BLaER1 treated with 17β-estradiol and CSF1 and Interleukin-3, amounts not matched to agents 10 nM and 100 nM (cell line): ENCODE measurements at regions not wholly inside any gene's neighbourhood (a gene's known extent, or its start where the extent isn't known, plus 50 kb on each side); places are given as distances from the start of the nearest gene placed in this dataset.

Source experiments
- H3K27ac ChIP-seq, 11 experiments: shearing (Covaris generic); formaldehyde crosslinking; 2 replicates each; pipeline ENCODE4 v1.8.1; 2022
- H3K27me3 ChIP-seq, 11 experiments: shearing (Covaris generic); formaldehyde crosslinking; 2 replicates each; pipeline ENCODE4 v1.8.1; 2022
- H3K36me3 ChIP-seq, 11 experiments: shearing (Covaris generic); formaldehyde crosslinking; 2 replicates each; pipeline ENCODE4 v1.8.1; 2022
- H3K4me1 ChIP-seq, 10 experiments: shearing (Covaris generic); formaldehyde crosslinking; 2 replicates each; pipeline ENCODE4 v1.8.1; 2022
- H3K4me2 ChIP-seq, 11 experiments: shearing (Covaris generic); formaldehyde crosslinking; 2 replicates each; pipeline ENCODE4 v1.8.1; 2022
- H3K4me3 ChIP-seq, 10 experiments: shearing (Covaris generic); formaldehyde crosslinking; 2 replicates each; pipeline ENCODE4 v1.8.1; 2022
- H3K9ac ChIP-seq, 11 experiments: shearing (Covaris generic); formaldehyde crosslinking; 2 replicates each; pipeline ENCODE4 v1.8.1; 2022
- H3K9me3 ChIP-seq, 11 experiments: shearing (Covaris generic); formaldehyde crosslinking; replicated peaks in 1 of 11; 2 replicates each; pipeline ENCODE4 v1.8.1; 2022
- H4K20me1 ChIP-seq, 11 experiments: shearing (Covaris generic); formaldehyde crosslinking; 2 replicates each; pipeline ENCODE4 v1.8.1; 2022
- Cebpa-rat ChIP-seq, 11 experiments: shearing (Covaris generic); IDR thresholded peaks; 2 replicates each; pipeline ENCODE4 v1.8.1; 2022

DNA sequence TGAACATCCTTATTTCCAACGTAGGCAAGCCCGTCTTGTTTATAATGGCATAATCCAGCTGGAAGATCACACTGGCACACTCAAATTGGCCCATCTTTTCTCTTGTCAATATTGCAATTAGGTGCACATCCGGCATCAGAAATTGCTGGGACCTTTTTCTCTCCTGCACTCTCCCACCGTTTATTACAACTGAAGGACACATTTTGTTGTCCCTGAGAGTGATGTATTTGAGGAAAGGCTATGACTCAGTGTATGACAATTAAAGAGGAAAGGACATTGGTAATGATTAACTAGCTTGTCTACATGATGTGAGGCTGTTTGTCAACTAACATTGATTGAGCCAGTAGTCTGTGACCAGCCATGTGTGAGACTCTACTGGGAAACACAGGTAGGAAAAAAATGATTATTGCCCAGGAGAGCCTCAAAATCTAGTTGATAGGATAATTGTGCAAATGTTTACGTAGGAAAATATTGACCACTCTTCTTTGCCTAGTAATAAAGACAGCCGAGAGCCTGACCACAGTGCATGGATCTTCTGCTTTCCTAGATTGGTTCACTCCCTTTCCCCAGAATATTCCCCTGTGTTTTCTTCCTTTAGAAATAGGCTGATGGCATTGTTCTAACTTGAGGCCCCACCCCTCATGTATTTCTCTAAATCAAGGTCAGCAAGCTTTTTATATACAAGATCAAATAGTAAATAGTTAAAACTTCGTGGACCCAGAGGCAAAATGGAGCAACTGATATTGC is 230.0 kb upstream of the BTBD3 start:
- H3K36me3 ChIP-seq, result no peaks in the 10 kb centered on the region
- H3K9ac ChIP-seq, result no peak overlapping the region
- no peaks in the 10 kb centered on the region for H3K27me3 ChIP-seq
- TF ChIP-seq Cebpa-rat (IDR thresholded peaks at IDR 0.05), result no peak
- peaks cover 0 to 6% (median 3%) of the 10 kb centered on the region in 10 experiments; a peak in 9 of 20 replicates for H3K4me1 ChIP-seq
- no peak overlapping the region for H3K4me3 ChIP-seq
- no peak overlapping the region for H3K4me2 ChIP-seq
- H4K20me1 ChIP-seq, result no peaks in the 10 kb centered on the region
- no peak overlapping the region for H3K27ac ChIP-seq
- peaks cover 9 to 41% (median 25%) of the 10 kb centered on the region in 11 experiments; a peak in 19 of 22 replicates for H3K9me3 ChIP-seq

DNA sequence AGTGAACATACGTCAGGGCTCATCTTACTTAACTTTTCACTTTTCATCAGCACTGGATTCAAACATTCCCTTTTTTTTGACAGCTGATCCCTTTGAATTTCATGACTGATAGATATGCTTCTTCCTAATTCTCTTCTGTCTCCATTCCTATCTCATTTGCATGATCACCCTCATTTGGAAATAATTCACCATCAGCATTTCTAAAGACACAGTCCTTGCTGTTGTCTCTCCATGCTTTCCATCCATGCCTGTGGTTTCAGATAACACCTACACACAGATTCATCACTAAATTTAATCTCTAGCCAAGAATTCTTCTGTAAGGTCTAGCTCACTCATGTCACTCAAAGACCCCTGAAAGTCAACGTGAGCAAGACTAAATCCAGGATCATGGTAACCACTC is 228.4 kb upstream of the BTBD3 start:
- H3K4me3 ChIP-seq, result no peak overlapping the region
- H3K9me3 ChIP-seq, result peaks cover under 1 to 26% (median 13%) of the 10 kb centered on the region in 11 experiments; a peak in 18 of 22 replicates
- TF ChIP-seq Cebpa-rat (IDR thresholded peaks at IDR 0.05), result no peak
- H4K20me1 ChIP-seq, result no peaks in the 10 kb centered on the region
- H3K9ac ChIP-seq, result no peak overlapping the region
- no peaks in the 10 kb centered on the region for H3K27me3 ChIP-seq
- H3K27ac ChIP-seq, result no peak overlapping the region
- H3K4me1 ChIP-seq, result peaks cover 0 to 9% (median 5%) of the 10 kb centered on the region in 10 experiments; a peak in 9 of 20 replicates
- H3K36me3 ChIP-seq, result no peaks in the 10 kb centered on the region
- H3K4me2 ChIP-seq, result no peak overlapping the region

DNA sequence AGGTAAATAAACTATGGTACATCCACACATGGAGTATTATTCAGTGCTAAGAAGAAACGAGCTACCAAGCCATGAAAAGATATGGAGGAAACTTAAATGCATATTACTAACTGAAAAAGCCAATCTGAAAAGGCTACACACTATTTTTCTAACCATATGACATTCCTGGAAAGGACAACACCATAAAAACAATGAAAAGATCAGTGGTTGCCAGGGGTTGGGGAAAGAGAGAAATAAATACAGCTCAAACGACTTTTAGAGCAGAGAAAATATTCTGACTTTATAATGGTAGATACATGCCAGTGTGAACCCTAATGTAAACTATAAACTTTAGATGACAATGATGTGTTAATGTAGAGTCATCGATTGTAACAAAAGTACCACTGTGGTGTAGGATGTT is 225.9 kb upstream of the BTBD3 start:
- Histone ChIP-seq H4K20me1 (no peaks in the 10 kb centered on the region), H3K4me3 (no peak overlapping the region), H3K27me3 (no peaks in the 10 kb centered on the region), H3K4me1 (peaks cover 0 to 9% (median 5%) of the 10 kb centered on the region in 10 experiments; a peak in 9 of 20 replicates), H3K9me3 (peaks cover 0 to 8% (median 5%) of the 10 kb centered on the region in 11 experiments; a peak in 11 of 22 replicates), H3K36me3 (no peaks in the 10 kb centered on the region), H3K4me2 (no peak overlapping the region), H3K9ac (no peak overlapping the region), H3K27ac (no peak overlapping the region)
- TF ChIP-seq Cebpa-rat (IDR thresholded peaks at IDR 0.05), result no peak

DNA sequence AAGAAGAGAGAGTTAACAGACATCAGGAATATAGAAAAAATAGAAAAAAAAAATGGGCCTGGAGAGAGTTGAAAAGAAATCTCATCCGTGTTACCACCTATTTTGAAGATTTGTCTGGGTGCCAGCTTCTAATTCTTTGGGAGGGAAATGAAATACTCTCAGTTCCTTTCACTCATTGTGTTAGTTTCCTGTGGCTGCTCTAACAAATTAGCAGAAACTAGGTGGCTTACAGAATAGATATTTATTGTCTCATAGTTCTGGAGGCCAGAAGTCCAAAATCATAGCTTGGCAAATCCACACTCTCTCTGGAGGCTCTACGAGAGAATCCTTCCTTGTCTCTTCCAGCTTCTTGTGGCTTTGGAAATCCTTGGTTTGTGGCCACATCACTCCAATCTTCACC is 225.1 kb upstream of the BTBD3 start:
- Histone ChIP-seq H3K4me3 (no peak overlapping the region), H3K9me3 (peaks cover 0 to 5% (median 3%) of the 10 kb centered on the region in 11 experiments; a peak in 11 of 22 replicates), H3K27me3 (no peaks in the 10 kb centered on the region), H3K9ac (no peak overlapping the region), H4K20me1 (no peaks in the 10 kb centered on the region), H3K4me1 (peaks cover 0 to 9% (median 5%) of the 10 kb centered on the region in 10 experiments; a peak in 9 of 20 replicates), H3K4me2 (peak overlapping the region in 5 of 11 experiments; percentile 14 to 38 (median 25); a peak in 5 of 22 replicates), H3K36me3 (no peaks in the 10 kb centered on the region), H3K27ac (no peak overlapping the region)
- TF ChIP-seq Cebpa-rat (IDR thresholded peaks at IDR 0.05), result no peak

DNA sequence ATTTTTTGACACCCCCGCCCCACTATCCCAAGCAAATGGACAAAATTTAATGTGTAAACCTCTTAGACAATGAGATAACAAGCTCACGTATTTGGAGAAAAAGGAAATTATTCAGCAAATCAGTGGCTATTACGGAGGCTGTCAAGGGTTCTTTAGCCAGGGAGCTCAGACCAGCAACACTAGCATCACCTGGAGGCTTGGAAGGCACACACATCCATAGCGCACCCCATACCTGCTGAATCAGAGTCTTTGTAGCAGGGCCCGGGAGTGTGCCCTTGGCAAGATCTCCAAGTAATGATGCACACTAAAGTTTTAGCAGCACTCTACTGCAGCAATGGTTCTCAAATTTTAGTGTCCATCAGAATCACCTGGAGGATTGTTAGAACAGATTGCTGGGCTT is 223.2 kb upstream of the BTBD3 start:
- Histone ChIP-seq H3K4me2 (no peak overlapping the region), H3K27me3 (no peaks in the 10 kb centered on the region)
- no peak for TF ChIP-seq Cebpa-rat (IDR thresholded peaks at IDR 0.05)

DNA sequence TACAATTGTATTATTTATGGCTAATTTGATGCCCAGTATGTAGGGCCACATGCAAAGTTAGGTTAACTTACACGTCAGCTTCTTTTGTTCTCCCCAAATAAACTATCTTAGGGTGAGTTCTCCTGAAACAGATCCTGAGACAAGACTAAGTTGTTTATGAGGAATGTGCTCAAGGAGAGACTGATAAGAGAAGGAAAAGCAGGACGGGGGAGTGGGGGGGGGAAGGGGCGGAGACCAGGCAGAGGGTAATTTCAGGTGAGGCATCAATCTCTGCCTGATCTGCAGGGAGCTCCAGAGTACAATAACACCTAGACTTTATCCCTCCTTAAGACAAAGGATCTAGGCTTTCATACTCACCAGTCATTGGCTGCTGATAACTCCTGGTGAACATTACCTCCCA is 220.6 kb upstream of the BTBD3 start:
- Histone ChIP-seq H4K20me1 (no peaks in the 10 kb centered on the region), H3K27ac (no peak overlapping the region), H3K4me2 (no peak overlapping the region), H3K36me3 (no peaks in the 10 kb centered on the region), H3K9me3 (peaks cover 6 to 14% (median 9%) of the 10 kb centered on the region in 11 experiments; a peak in 13 of 22 replicates), H3K4me1 (peaks cover 5 to 26% (median 18%) of the 10 kb centered on the region in 10 experiments; a peak in 17 of 20 replicates), H3K4me3 (no peak overlapping the region), H3K9ac (no peak overlapping the region), H3K27me3 (no peaks in the 10 kb centered on the region)
- TF ChIP-seq Cebpa-rat (IDR thresholded peaks at IDR 0.05), result no peak

More for the DNA sequence above, 223.2 kb upstream of the BTBD3 start:
- Histone ChIP-seq H4K20me1 (no peaks in the 10 kb centered on the region), H3K9me3 (peaks cover 6 to 14% (median 9%) of the 10 kb centered on the region in 11 experiments; a peak in 13 of 22 replicates), H3K4me3 (no peak overlapping the region), H3K36me3 (no peaks in the 10 kb centered on the region), H3K27ac (no peak overlapping the region), H3K9ac (no peak overlapping the region), H3K4me1 (peaks cover 0 to 9% (median 5%) of the 10 kb centered on the region in 10 experiments; a peak in 9 of 20 replicates)

DNA sequence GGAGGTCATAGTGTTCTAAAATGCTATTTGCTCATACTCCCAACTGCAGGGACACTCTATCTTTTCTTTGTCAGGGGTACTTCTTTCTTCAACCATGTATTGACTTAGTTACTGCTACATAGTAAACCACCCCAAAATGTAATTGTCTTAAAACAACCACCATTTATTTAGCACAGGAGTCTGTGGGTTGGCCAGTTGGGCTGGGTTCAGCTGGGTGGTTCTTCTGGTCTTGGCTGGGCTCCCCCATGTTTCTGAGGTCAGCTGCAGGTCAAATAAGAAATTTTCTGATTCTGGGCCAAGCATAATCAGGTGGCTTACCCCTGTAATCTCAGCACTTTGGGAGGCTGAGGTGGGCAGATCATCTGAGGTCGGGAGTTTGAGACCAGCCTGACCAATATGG is 220.0 kb upstream of the BTBD3 start:
- Histone ChIP-seq H3K4me2 (no peak overlapping the region), H3K9ac (no peak overlapping the region), H3K27ac (no peak overlapping the region), H3K27me3 (no peaks in the 10 kb centered on the region), H3K9me3 (peaks cover 6 to 14% (median 9%) of the 10 kb centered on the region in 11 experiments; a peak in 13 of 22 replicates), H3K4me1 (peaks cover 5 to 26% (median 19%) of the 10 kb centered on the region in 10 experiments; a peak in 17 of 20 replicates), H3K4me3 (no peak overlapping the region), H3K36me3 (no peaks in the 10 kb centered on the region), H4K20me1 (no peaks in the 10 kb centered on the region)
- TF ChIP-seq Cebpa-rat (IDR thresholded peaks at IDR 0.05), result no peak

DNA sequence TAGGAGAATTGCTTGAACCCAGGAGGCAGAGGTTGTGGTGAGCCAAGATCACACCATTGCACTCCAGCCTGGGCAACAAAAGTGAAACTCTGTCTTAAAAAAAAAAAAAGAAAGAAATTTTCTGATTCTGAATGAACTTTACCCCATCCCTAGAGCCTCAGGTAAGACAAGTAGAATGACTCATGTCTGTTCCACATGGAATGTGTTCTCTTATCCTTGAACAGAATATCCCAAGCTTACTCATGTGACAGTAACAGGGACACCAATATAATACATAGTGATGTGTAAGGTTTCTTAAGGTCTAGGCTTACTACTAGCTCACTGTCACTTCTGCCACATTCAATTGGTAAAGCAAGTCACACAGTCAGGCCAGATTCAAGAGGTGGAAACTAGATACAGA is 219.6 kb upstream of the BTBD3 start:
- Histone ChIP-seq H3K36me3 (no peaks in the 10 kb centered on the region), H3K27me3 (no peaks in the 10 kb centered on the region), H3K9me3 (peaks cover 6 to 14% (median 9%) of the 10 kb centered on the region in 11 experiments; a peak in 13 of 22 replicates), H3K4me1 (peaks cover 5 to 28% (median 23%) of the 10 kb centered on the region in 10 experiments; a peak in 17 of 20 replicates), H3K4me3 (no peak overlapping the region), H3K9ac (no peak overlapping the region), H3K27ac (no peak overlapping the region), H3K4me2 (no peak overlapping the region), H4K20me1 (no peaks in the 10 kb centered on the region)
- no peak for TF ChIP-seq Cebpa-rat (IDR thresholded peaks at IDR 0.05)

DNA sequence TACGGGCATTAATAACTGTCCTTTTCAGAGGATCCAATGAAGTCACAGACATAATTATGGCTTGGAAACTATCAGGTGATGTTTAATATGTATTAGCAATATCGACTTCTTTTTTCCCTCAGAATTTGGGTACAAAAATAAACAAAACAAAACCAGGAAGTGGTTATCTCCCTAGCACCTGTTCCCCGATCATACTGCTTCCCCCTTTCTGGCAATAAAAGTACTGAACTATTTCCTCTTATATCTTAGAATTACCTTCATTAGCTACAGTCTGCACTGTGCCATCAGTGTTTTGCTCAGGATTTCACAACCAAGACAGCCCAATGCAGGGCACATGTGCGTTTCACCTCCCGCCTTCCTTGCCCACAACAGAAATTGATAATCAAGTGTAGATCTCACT is 216.9 kb upstream of the BTBD3 start:
- Histone ChIP-seq H3K27me3 (no peaks in the 10 kb centered on the region), H3K27ac (no peak overlapping the region), H3K36me3 (no peaks in the 10 kb centered on the region), H3K4me1 (peaks cover 5 to 40% (median 29%) of the 10 kb centered on the region in 10 experiments; a peak in 17 of 20 replicates), H4K20me1 (no peaks in the 10 kb centered on the region), H3K9me3 (peaks cover 10 to 29% (median 18%) of the 10 kb centered on the region in 11 experiments; a peak in 19 of 22 replicates), H3K9ac (no peak overlapping the region), H3K4me3 (no peak overlapping the region), H3K4me2 (peak overlapping the region in 10 of 11 experiments; percentile 15 to 68 (median 46); a peak in 17 of 22 replicates)
- TF ChIP-seq Cebpa-rat (IDR thresholded peaks at IDR 0.05), result no peak
